ENCODE measurements at regions not wholly inside any gene's neighbourhood (a gene's known extent, or its start where the extent isn't known, plus 50 kb on each side); places are given as distances from the start of the nearest gene placed in this dataset.

DNA sequence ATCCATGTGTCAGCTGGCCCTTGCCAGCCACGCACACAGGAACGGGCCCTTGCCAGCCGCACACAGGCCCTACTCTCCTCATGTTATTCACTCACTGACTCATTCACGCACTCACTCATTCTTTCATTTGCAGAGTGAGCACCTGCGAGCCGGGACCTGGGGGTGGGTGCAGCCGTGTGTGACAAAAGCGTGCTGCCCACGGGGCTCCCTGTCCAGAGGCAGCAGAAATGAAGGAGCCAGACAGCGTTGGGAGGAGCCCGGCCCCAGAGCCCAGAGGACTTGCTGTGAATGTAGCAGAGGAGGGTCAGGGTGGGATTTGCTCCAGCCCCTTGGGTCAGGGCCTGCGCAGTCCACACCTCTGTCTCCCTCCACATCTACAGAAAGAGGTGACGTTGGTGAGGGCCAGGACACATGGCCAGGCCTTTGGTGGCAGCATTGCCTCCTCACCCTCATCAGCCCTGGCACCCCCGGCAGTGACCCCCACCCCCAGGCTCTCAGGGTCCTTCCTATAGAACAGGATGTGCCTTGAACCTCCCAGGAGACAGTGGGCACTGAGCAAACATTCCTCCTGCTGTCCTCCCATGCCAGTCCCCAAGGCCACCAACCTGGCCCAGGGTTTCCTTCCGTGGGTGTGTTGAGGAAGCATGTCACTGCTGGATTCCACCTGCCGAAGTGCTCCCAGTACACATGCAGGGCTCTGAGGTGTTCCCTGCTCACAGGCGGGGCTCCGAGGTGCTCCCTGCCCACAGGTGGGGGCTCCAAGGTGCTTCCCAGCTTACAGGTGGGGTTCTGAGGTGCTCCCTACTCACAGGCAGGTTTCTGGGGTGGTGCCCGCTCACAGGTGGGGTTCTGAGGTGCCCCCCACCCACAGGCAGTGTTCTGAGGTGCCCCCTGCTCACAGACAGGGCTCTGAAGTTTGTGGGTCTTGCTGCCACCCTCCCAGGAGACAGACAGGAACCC, 105.7 kb downstream of the HMX1 start:
- H3K36me3 ChIP-seq (ENCODE audit: insufficient read depth, low read length) = no peaks in the 10 kb centered on the region
- no peak overlapping the region for H3K27ac ChIP-seq (ENCODE audit: low read depth, low read length)
- H3K9me3 ChIP-seq (ENCODE audit: low read length) = no peaks in the 10 kb centered on the region
- no peak overlapping the region for H3K4me3 ChIP-seq (ENCODE audit: low read length)
- Mint-ChIP-seq H3K9me3 (peaks cover 0 to 3% (median 0%) of the 10 kb centered on the region in 5 donors), H3K27ac (no peak overlapping the region), H3K4me1 (no peaks in the 10 kb centered on the region), H3K4me3 (no peak overlapping the region), H3K27me3 (no peaks in the 10 kb centered on the region), H3K36me3 (no peaks in the 10 kb centered on the region)
- DNase-seq = peak in 1 of 5 donors; percentile 42
- no peaks in the 10 kb centered on the region for H3K27me3 ChIP-seq (ENCODE audit: insufficient read depth, low read length, poor library complexity, severe bottlenecking)
- ChIA-PET POLR2A (no interaction called here), CTCF (no interaction called here)
- H3K4me1 ChIP-seq (ENCODE audit: insufficient read depth, low read length) = no peaks in the 10 kb centered on the region

DNA sequence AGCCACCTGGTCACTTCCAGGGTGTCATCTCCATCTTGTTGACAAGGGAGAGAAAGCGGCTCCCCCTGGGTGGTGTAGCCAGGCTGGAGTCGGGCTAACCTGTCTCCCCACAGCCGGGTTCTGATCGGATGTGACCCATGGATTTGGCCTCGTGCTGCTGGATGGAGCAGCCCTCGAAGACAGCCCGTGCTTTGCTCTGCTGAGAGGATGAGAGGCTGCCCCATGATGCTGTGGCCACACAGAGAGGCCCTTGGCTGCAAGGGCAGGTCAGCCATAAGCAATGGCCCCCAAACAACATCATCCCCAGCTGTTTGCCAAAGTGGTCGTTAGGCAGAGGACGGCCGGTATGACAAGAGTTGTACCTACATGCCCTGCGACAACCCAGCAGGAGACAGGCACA, 106.6 kb downstream of the HMX1 start:
- H3K36me3 Mint-ChIP-seq = no peaks in the 10 kb centered on the region
- no peaks in the 10 kb centered on the region for H3K9me3 ChIP-seq (ENCODE audit: low read length)

DNA sequence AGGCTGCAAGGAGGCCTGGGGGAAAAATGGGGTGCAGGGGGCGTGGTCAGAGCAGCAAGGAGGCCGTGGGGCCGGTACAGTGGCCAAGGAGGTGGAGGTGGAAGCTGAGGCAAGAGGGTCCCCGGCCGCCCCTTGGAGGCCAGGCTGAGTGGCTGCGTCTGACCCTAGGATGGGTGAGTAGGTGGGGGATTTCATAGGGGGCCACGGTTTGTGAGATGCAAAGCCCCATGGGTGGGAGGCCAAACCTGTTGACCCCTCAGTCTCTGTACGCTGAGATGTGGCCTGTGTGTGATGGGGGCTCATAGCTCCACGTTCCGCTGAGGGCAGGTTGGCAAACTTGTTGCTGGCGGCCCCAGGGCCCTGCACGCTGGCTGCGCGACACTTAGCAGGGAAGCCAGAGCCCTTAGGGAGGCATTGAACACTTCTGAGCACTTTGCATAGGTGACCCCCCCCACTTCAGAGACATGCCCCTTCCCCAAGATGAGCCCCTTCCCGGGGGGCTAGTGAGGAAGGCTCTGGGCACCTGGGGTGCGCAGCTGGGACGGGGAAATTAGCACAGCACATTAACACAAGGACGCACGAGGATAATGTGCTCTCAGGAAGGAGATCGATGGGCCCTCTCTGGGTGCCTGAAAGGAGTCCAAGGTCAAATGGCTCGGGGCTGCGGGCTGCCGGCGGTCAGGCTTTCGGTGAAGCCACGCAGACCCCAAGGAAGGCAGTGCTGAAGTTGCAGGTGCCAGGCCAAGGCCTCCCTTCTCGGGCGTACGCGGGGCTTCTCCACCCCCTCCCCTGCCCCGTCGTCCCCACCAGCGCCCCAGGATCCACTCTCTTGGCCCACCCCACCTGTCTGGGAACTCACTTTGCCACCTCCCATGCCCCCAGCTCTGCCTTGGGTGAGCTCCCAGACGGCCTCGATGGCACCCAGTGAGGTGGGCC, 107.4 kb downstream of the HMX1 start:
- ChIA-PET CTCF (no interaction called here), POLR2A (no interaction called here)
- H3K4me1 ChIP-seq (ENCODE audit: insufficient read depth, low read length) = no peaks in the 10 kb centered on the region
- H3K27ac ChIP-seq (ENCODE audit: low read depth, low read length) = no peak overlapping the region
- H3K9me3 ChIP-seq (ENCODE audit: low read length) = no peaks in the 10 kb centered on the region
- no peak overlapping the region for H3K4me3 ChIP-seq (ENCODE audit: low read length)
- no peaks in the 10 kb centered on the region for H3K27me3 Mint-ChIP-seq
- no peaks in the 10 kb centered on the region for H3K36me3 ChIP-seq (ENCODE audit: insufficient read depth, low read length)
- H3K36me3 Mint-ChIP-seq = no peaks in the 10 kb centered on the region
- H3K9me3 Mint-ChIP-seq = peaks cover 0 to 3% (median 0%) of the 10 kb centered on the region in 5 donors
- H3K4me3 Mint-ChIP-seq = no peak overlapping the region
- DNase-seq = peak in 1 of 5 donors; percentile 36
- H3K27me3 ChIP-seq (ENCODE audit: insufficient read depth, low read length, poor library complexity, severe bottlenecking) = no peaks in the 10 kb centered on the region
- no peak overlapping the region for H3K27ac Mint-ChIP-seq
- no peaks in the 10 kb centered on the region for H3K4me1 Mint-ChIP-seq

More for the DNA sequence above, 106.6 kb downstream of the HMX1 start:
- H3K4me3 ChIP-seq (ENCODE audit: low read length) = no peak overlapping the region
- H3K4me1 ChIP-seq (ENCODE audit: insufficient read depth, low read length) = no peaks in the 10 kb centered on the region
- no peaks in the 10 kb centered on the region for H3K27me3 ChIP-seq (ENCODE audit: insufficient read depth, low read length, poor library complexity, severe bottlenecking)
- peak in 1 of 5 donors; percentile 14 for DNase-seq
- CTCF ChIA-PET = no interaction called here
- Mint-ChIP-seq H3K4me3 (no peak overlapping the region), H3K27ac (no peak overlapping the region), H3K27me3 (no peaks in the 10 kb centered on the region), H3K4me1 (no peaks in the 10 kb centered on the region), H3K9me3 (peaks cover 0 to 3% (median 0%) of the 10 kb centered on the region in 5 donors)
- no peaks in the 10 kb centered on the region for H3K36me3 ChIP-seq (ENCODE audit: insufficient read depth, low read length)
- POLR2A ChIA-PET = no interaction called here
- H3K27ac ChIP-seq (ENCODE audit: low read depth, low read length) = no peak overlapping the region

DNA sequence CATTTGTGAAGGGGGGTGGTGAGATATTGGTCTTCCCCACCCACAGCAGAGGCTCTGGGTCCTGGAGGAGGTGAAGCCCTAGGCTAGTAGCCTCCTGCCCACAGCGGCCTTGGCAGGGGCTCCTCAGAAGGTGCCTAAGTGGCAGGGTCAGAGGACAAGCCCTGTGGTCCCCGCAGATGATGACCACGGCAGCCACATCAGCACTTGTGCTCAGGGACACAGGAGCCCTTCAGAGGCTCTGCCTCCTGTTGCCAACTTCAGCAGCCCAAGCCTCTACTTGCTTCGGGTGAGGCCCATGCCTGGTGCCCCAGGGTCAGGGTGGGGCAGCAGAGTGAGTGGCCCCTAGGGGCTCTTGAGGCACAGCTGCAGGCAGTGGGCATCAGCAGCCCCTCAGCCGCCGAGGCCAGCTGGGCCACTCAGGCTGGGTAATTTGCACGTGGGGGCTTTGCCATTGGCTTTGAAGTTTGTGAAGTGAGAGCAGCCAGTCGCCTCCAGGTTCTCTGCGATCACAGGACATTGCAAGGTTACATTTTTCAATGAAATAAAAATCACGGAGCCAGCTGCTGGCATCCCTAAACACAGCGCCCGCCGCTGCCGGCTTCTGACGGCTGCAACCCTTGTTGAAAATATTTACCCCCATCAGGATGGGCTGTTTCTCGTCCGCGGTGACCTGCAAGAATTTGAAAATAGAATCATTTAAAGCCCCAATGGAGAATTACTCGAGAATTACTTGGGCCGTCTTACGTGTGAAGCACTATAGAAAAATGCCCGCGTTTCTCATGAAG, 108.5 kb downstream of the HMX1 start:
- Histone ChIP-seq H3K4me3 (ENCODE audit: low read length) (no peak overlapping the region), H3K9me3 (ENCODE audit: low read length) (no peaks in the 10 kb centered on the region), H3K27ac (ENCODE audit: low read depth, low read length) (no peak overlapping the region), H3K36me3 (ENCODE audit: insufficient read depth, low read length) (no peaks in the 10 kb centered on the region), H3K4me1 (ENCODE audit: insufficient read depth, low read length) (no peaks in the 10 kb centered on the region), H3K27me3 (ENCODE audit: insufficient read depth, low read length, poor library complexity, severe bottlenecking) (no peaks in the 10 kb centered on the region)
- CTCF ChIA-PET = no interaction called here
- Mint-ChIP-seq H3K36me3 (no peaks in the 10 kb centered on the region), H3K4me1 (no peaks in the 10 kb centered on the region), H3K4me3 (no peak overlapping the region), H3K27me3 (no peaks in the 10 kb centered on the region), H3K27ac (no peak overlapping the region), H3K9me3 (no peaks in the 10 kb centered on the region)
- POLR2A ChIA-PET = no interaction called here
- DNase-seq = peak in 1 of 5 donors; percentile 32

DNA sequence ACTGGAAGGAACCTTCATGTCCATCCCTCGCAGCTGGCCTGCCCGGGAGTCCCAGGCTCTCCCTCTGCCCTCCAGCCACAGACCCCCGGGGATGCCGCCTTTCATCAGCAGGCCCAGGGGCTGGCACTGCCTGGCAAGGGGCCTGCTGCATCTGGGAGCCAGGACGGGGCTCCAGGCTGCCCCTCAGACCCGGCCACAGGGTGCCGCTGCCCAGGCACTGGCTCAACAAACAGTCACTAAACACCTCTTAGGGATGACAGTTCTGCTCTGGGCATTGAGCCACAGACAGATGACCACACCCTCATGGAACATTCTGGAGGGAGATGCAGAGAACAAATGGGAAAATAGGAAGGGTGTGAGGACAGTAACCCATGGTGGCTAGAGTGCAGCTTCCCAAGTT, 109.3 kb downstream of the HMX1 start:
- no peak overlapping the region for H3K4me3 Mint-ChIP-seq
- no peaks in the 10 kb centered on the region for H3K4me1 ChIP-seq (ENCODE audit: insufficient read depth, low read length)
- no peak overlapping the region for H3K27ac Mint-ChIP-seq
- H3K4me1 Mint-ChIP-seq = no peaks in the 10 kb centered on the region
- no peak overlapping the region for H3K4me3 ChIP-seq (ENCODE audit: low read length)
- H3K36me3 ChIP-seq (ENCODE audit: insufficient read depth, low read length) = no peaks in the 10 kb centered on the region
- H3K36me3 Mint-ChIP-seq = no peaks in the 10 kb centered on the region
- H3K27me3 ChIP-seq (ENCODE audit: insufficient read depth, low read length, poor library complexity, severe bottlenecking) = no peaks in the 10 kb centered on the region
- H3K9me3 ChIP-seq (ENCODE audit: low read length) = no peaks in the 10 kb centered on the region
- H3K27ac ChIP-seq (ENCODE audit: low read depth, low read length) = no peak overlapping the region
- H3K9me3 Mint-ChIP-seq = no peaks in the 10 kb centered on the region
- DNase-seq = peak in 1 of 5 donors; percentile 12
- ChIA-PET POLR2A (no interaction called here), CTCF (no interaction called here)
- no peaks in the 10 kb centered on the region for H3K27me3 Mint-ChIP-seq

DNA sequence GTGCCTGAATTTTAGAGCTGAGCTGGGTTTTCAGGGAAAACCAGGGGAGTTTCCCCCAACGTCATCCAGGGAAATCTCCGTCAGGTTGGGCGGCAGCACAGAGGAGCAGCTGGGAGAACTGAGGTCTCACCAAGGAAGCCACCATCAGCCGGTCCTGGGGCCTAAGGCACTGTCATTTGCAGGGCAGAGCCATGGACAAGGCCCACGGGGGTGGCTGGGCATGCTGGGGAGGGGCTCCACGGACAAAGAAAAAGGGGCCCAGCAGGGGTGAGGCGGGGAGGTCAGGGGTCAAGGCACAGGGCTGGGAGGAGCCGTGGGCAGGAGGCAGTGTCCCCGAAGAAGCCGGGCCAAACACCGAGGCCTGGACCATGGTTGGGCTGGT, 109.8 kb downstream of the HMX1 start:
- no peaks in the 10 kb centered on the region for H3K27me3 ChIP-seq (ENCODE audit: insufficient read depth, low read length, poor library complexity, severe bottlenecking)
- Mint-ChIP-seq H3K9me3 (no peaks in the 10 kb centered on the region), H3K4me3 (no peak overlapping the region), H3K27me3 (no peaks in the 10 kb centered on the region), H3K36me3 (no peaks in the 10 kb centered on the region), H3K4me1 (no peaks in the 10 kb centered on the region), H3K27ac (no peak overlapping the region)
- POLR2A ChIA-PET = no interaction called here
- DNase-seq = peak in 1 of 5 donors; percentile 39
- no peak overlapping the region for H3K4me3 ChIP-seq (ENCODE audit: low read length)
- no peaks in the 10 kb centered on the region for H3K36me3 ChIP-seq (ENCODE audit: insufficient read depth, low read length)
- H3K9me3 ChIP-seq (ENCODE audit: low read length) = no peaks in the 10 kb centered on the region
- H3K4me1 ChIP-seq (ENCODE audit: insufficient read depth, low read length) = no peaks in the 10 kb centered on the region
- CTCF ChIA-PET = no interaction called here
- H3K27ac ChIP-seq (ENCODE audit: low read depth, low read length) = no peak overlapping the region

DNA sequence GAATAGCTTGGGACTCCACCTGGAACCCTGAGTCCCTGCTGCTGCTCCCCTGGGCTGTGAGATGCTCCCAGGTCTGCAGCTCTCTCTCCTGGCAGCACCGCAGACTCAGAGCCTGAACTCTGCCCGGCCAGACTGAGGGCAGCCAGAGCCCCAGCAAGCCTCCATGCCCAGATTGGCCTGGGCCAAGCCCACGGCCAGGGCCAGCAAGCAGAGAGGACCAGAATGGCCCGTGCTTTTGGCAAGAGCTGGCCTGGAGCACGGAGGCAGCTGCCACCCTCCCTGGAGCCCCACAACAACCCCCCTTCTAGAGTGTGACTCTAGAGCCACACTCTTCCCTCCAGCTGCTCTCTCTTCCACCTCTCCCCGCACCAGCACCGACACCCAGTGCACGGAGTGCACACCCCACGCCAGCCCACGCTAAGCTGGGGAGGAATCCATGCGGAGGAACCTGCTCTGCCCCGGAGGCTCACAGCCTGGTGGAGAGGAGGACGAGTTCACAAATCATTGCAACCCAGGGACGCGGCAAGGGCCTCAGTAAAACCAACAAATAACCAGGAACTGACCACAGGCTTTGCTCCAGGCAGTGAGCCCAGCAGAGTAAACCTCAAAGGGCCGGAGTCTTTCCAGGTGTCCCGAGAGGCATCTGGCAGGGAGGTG, 110.3 kb downstream of the HMX1 start:
- Mint-ChIP-seq H3K9me3 (no peaks in the 10 kb centered on the region), H3K36me3 (no peaks in the 10 kb centered on the region), H3K27me3 (no peaks in the 10 kb centered on the region), H3K27ac (no peak overlapping the region), H3K4me1 (no peaks in the 10 kb centered on the region), H3K4me3 (no peak overlapping the region)
- Histone ChIP-seq H3K4me3 (ENCODE audit: low read length) (no peak overlapping the region), H3K27me3 (ENCODE audit: insufficient read depth, low read length, poor library complexity, severe bottlenecking) (no peaks in the 10 kb centered on the region), H3K4me1 (ENCODE audit: insufficient read depth, low read length) (no peaks in the 10 kb centered on the region), H3K9me3 (ENCODE audit: low read length) (no peaks in the 10 kb centered on the region), H3K36me3 (ENCODE audit: insufficient read depth, low read length) (no peaks in the 10 kb centered on the region), H3K27ac (ENCODE audit: low read depth, low read length) (no peak overlapping the region)
- POLR2A ChIA-PET = no interaction called here
- peak in 1 of 5 donors; percentile 18 for DNase-seq
- CTCF ChIA-PET = no interaction called here

Data from CD8-positive, alpha-beta memory T cell (primary cell).